ENCODE measurements at regions not wholly inside any gene's neighbourhood (a gene's known extent, or its start where the extent isn't known, plus 50 kb on each side); places are given as distances from the start of the nearest gene placed in this dataset.
"Not testable (repeated sequence)": the region's sequence is repeated elsewhere in the genome, so short reads cannot be mapped to it uniquely, and the experiment has no call there.

- Mint-ChIP-seq H3K36me3 (ENCODE audit: insufficient read depth, unreplicated experiment) (no peaks in the 10 kb centered on the region), H3K4me1 (ENCODE audit: insufficient read depth, unreplicated experiment) (no peaks in the 10 kb centered on the region), H3K4me3 (ENCODE audit: unreplicated experiment) (no peak overlapping the region), H3K27ac (ENCODE audit: low read depth, unreplicated experiment) (no peak overlapping the region), H3K27me3 (ENCODE audit: insufficient read depth, unreplicated experiment) (no peaks in the 10 kb centered on the region), H3K9me3 (ENCODE audit: unreplicated experiment) (no peaks in the 10 kb centered on the region)
- no peak for TF ChIP-seq CTCF (IDR thresholded peaks at IDR 0.05; ENCODE audit: unreplicated experiment)
- intact Hi-C loops (cut with micrococcal nuclease) = no loop called here
- DNase-seq (ENCODE audit: unreplicated experiment) = no peak
- BruUV-seq (replicated peaks) = no TSS peak
- ChIA-PET POLR2A (no interaction called here), CTCF (no interaction called here)
Measured at GRCh38 chr13:81078048-81078447, 737.1 kb upstream of the SPRY2 start.

- H3K4me3 Mint-ChIP-seq (ENCODE audit: unreplicated experiment); H3K36me3 Mint-ChIP-seq (ENCODE audit: insufficient read depth, unreplicated experiment); H3K27me3 Mint-ChIP-seq (ENCODE audit: insufficient read depth, unreplicated experiment); BruUV-seq (replicated peaks); POLR2A ChIA-PET; DNase-seq (ENCODE audit: unreplicated experiment); H3K9me3 Mint-ChIP-seq (ENCODE audit: unreplicated experiment); CTCF ChIA-PET; H3K27ac Mint-ChIP-seq (ENCODE audit: low read depth, unreplicated experiment); H3K4me1 Mint-ChIP-seq (ENCODE audit: insufficient read depth, unreplicated experiment): not testable (repeated sequence)
- intact Hi-C loops (cut with micrococcal nuclease) = loop anchor here (10.0 kb wide), 1 partner anchor 405 kb away; no protein-coding TSS in a partner anchor
Measured at GRCh38 chr13:81069822-81070221, 728.9 kb upstream of the SPRY2 start.

GRCh38 chr13:81058916-81059290 is 718.0 kb upstream of the SPRY2 start:
- CTCF ChIA-PET = no interaction called here
- peak overlapping the region; percentile 23 for H3K27ac Mint-ChIP-seq (ENCODE audit: low read depth, unreplicated experiment)

GRCh38 chr13:81058211-81058915 is 717.4 kb upstream of the SPRY2 start:
- CTCF ChIA-PET = no interaction called here
- intact Hi-C loops (cut with micrococcal nuclease) = no loop called here
- TF ChIP-seq CTCF (IDR thresholded peaks at IDR 0.05; ENCODE audit: unreplicated experiment) = no peak
- POLR2A ChIA-PET = no interaction called here
- Mint-ChIP-seq H3K9me3 (ENCODE audit: unreplicated experiment) (no peaks in the 10 kb centered on the region), H3K4me1 (ENCODE audit: insufficient read depth, unreplicated experiment) (peaks cover 5% of the 10 kb centered on the region), H3K4me3 (ENCODE audit: unreplicated experiment) (no peak overlapping the region), H3K27ac (ENCODE audit: low read depth, unreplicated experiment) (peak overlapping the region; percentile 23), H3K36me3 (ENCODE audit: insufficient read depth, unreplicated experiment) (no peaks in the 10 kb centered on the region), H3K27me3 (ENCODE audit: insufficient read depth, unreplicated experiment) (no peaks in the 10 kb centered on the region)
- peak; percentile 12 for DNase-seq (ENCODE audit: unreplicated experiment)
- no TSS peak for BruUV-seq (replicated peaks)

More at GRCh38 chr13:81058916-81059290, 718.0 kb upstream of the SPRY2 start:
- no TSS peak for BruUV-seq (replicated peaks)
- no peak for TF ChIP-seq CTCF (IDR thresholded peaks at IDR 0.05; ENCODE audit: unreplicated experiment)
- Mint-ChIP-seq H3K9me3 (ENCODE audit: unreplicated experiment) (no peaks in the 10 kb centered on the region), H3K4me1 (ENCODE audit: insufficient read depth, unreplicated experiment) (peaks cover 5% of the 10 kb centered on the region), H3K36me3 (ENCODE audit: insufficient read depth, unreplicated experiment) (no peaks in the 10 kb centered on the region), H3K4me3 (ENCODE audit: unreplicated experiment) (no peak overlapping the region), H3K27me3 (ENCODE audit: insufficient read depth, unreplicated experiment) (no peaks in the 10 kb centered on the region)
- intact Hi-C loops (cut with micrococcal nuclease) = no loop called here
- POLR2A ChIA-PET = no interaction called here
- DNase-seq (ENCODE audit: unreplicated experiment) = peak; percentile 32

- CTCF ChIA-PET = interaction anchor here (1.8 kb wide), 1 partner anchor 10 kb away, joined by 6 read pairs; no protein-coding TSS in a partner anchor
- BruUV-seq (replicated peaks) = no TSS peak
- Mint-ChIP-seq H3K27ac (ENCODE audit: low read depth, unreplicated experiment) (no peak overlapping the region), H3K4me1 (ENCODE audit: insufficient read depth, unreplicated experiment) (no peaks in the 10 kb centered on the region), H3K27me3 (ENCODE audit: insufficient read depth, unreplicated experiment) (no peaks in the 10 kb centered on the region), H3K9me3 (ENCODE audit: unreplicated experiment) (no peaks in the 10 kb centered on the region), H3K36me3 (ENCODE audit: insufficient read depth, unreplicated experiment) (no peaks in the 10 kb centered on the region), H3K4me3 (ENCODE audit: unreplicated experiment) (no peak overlapping the region)
- POLR2A ChIA-PET = no interaction called here
- peak; percentile 9 for DNase-seq (ENCODE audit: unreplicated experiment)
- intact Hi-C loops (cut with micrococcal nuclease) = no loop called here
- TF ChIP-seq CTCF (IDR thresholded peaks at IDR 0.05; ENCODE audit: unreplicated experiment) = no peak
Measured at GRCh38 chr13:81051873-81052272, 710.9 kb upstream of the SPRY2 start.
